WI38 (cell line): ENCODE measurements at regions not wholly inside any gene's neighbourhood (a gene's known extent, or its start where the extent isn't known, plus 50 kb on each side); places are given as distances from the start of the nearest gene placed in this dataset.

Experiments used
- H3K4me3 ChIP-seq: 2 replicates; pipeline ENCODE4 v1.5.1; 2011; ENCODE audit warnings: low read depth, mild to moderate bottlenecking, control low read depth, low read length
- CTCF ChIP-seq: IDR thresholded peaks from 2 replicates; pipeline ENCODE4 v1.5.1; 2012; ENCODE audit warnings: low read depth, mild to moderate bottlenecking, control low read depth, low read length

GRCh38 chr7:117929237-117929636 is 56.0 kb upstream of the CTTNBP2 start:
- H3K4me3 ChIP-seq, result no peak overlapping the region
- no peak for TF ChIP-seq CTCF

- no peak for TF ChIP-seq CTCF
- no peak overlapping the region for H3K4me3 ChIP-seq
Observed at GRCh38 chr7:117931314-117931713, 58.1 kb upstream of the CTTNBP2 start.

GRCh38 chr7:117937049-117937752 is 64.0 kb upstream of the CTTNBP2 start:
- TF ChIP-seq CTCF, result no peak
- no peak overlapping the region for H3K4me3 ChIP-seq

- no peak overlapping the region for H3K4me3 ChIP-seq
- TF ChIP-seq CTCF, result no peak
Observed at GRCh38 chr7:117937753-117938483, 64.7 kb upstream of the CTTNBP2 start.

GRCh38 chr7:117941138-117941810 is 68.0 kb upstream of the CTTNBP2 start:
- no peak for TF ChIP-seq CTCF
- no peak overlapping the region for H3K4me3 ChIP-seq

- TF ChIP-seq CTCF, result no peak
- no peak overlapping the region for H3K4me3 ChIP-seq
Observed at GRCh38 chr7:117942780-117943179, 69.5 kb upstream of the CTTNBP2 start.

GRCh38 chr7:117944886-117945285 is 71.6 kb upstream of the CTTNBP2 start:
- no peak overlapping the region for H3K4me3 ChIP-seq
- TF ChIP-seq CTCF, result no peak
